ENCODE measurements at regions not wholly inside any gene's neighbourhood (a gene's known extent, or its start where the extent isn't known, plus 50 kb on each side); places are given as distances from the start of the nearest gene placed in this dataset.

DNA sequence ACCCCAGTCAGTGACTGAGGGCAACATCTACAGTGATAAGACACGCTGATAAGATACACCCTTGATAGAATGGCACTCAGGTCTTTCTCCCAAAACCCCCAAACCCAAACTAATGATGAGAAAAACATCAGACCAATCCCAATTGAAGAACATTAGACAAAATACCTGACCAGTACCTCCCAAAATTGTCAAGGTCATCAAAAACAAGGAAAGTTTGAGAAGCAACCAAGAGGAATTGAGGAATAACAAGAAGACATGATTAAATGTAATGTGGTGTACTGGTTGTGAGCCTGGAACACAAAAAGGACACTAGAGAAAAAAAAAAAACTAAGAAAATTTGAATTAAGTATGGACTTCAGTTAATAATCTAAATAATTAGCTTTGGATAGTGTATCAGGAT is 222.8 kb downstream of the GAS1 start:
- H3K4me3 ChIP-seq (ENCODE audit: low read length in 2 of 2), result no peak overlapping the region
- 90 to 99% methylated on average over 1 of the region's 1 CpG for WGBS, 2 donors
- no peak for ATAC-seq (ENCODE audit: low FRiP score)
- intact Hi-C loops (cut with DNase I), result no loop called here
- no peaks in the 10 kb centered on the region for H3K36me3 ChIP-seq (ENCODE audit: control insufficient read depth in 1 of 2, insufficient read depth in 2 of 2, low read length in 1 of 2)
- H3K9me3 ChIP-seq (ENCODE audit: control insufficient read depth, low read length), result no peaks in the 10 kb centered on the region
- DNase-seq, result no peak
- H3K27me3 ChIP-seq (ENCODE audit: control insufficient read depth in 1 of 2, insufficient read depth in 2 of 2, low read length in 1 of 2), result no peaks in the 10 kb centered on the region
- no peak overlapping the region for H3K27ac ChIP-seq (ENCODE audit: low read depth in 1 of 2, low read length in 2 of 2)
- peaks cover 6 to 10% of the 10 kb centered on the region in 2 donors for H3K4me1 ChIP-seq (ENCODE audit: control insufficient read depth in 1 of 2, insufficient read depth in 2 of 2, low read length in 2 of 2)

GRCh38 chr9:86723346-86723745 is 224.0 kb downstream of the GAS1 start:
- H3K27me3 ChIP-seq (ENCODE audit: control insufficient read depth in 1 of 2, insufficient read depth in 2 of 2, low read length in 1 of 2), result no peaks in the 10 kb centered on the region
- H3K4me1 ChIP-seq (ENCODE audit: control insufficient read depth in 1 of 2, insufficient read depth in 2 of 2, low read length in 2 of 2), result peaks cover 6 to 10% of the 10 kb centered on the region in 2 donors
- no peak overlapping the region for H3K4me3 ChIP-seq (ENCODE audit: low read length in 2 of 2)
- no peaks in the 10 kb centered on the region for H3K9me3 ChIP-seq (ENCODE audit: control insufficient read depth, low read length)
- WGBS, 2 donors, result 79 to 84% methylated on average over 3 of the region's 3 CpGs
- no peak for DNase-seq
- no peak for ATAC-seq (ENCODE audit: low FRiP score)
- H3K27ac ChIP-seq (ENCODE audit: low read depth in 1 of 2, low read length in 2 of 2), result no peak overlapping the region
- intact Hi-C loops (cut with DNase I), result no loop called here
- H3K36me3 ChIP-seq (ENCODE audit: control insufficient read depth in 1 of 2, insufficient read depth in 2 of 2, low read length in 1 of 2), result no peaks in the 10 kb centered on the region

- ATAC-seq (ENCODE audit: low FRiP score), result peak; percentile 34
- no peak for DNase-seq
- H3K4me1 ChIP-seq (ENCODE audit: control insufficient read depth in 1 of 2, insufficient read depth in 2 of 2, low read length in 2 of 2), result peaks cover 6 to 10% of the 10 kb centered on the region in 2 donors
- no peak overlapping the region for H3K4me3 ChIP-seq (ENCODE audit: low read length in 2 of 2)
- 64 to 65% methylated on average over 3 of the region's 3 CpGs for WGBS, 2 donors
- peak overlapping the region; percentile 93 to 96 for H3K27ac ChIP-seq (ENCODE audit: low read depth in 1 of 2, low read length in 2 of 2)
- intact Hi-C loops (cut with DNase I), result no loop called here
- H3K27me3 ChIP-seq (ENCODE audit: control insufficient read depth in 1 of 2, insufficient read depth in 2 of 2, low read length in 1 of 2), result no peaks in the 10 kb centered on the region
- no peaks in the 10 kb centered on the region for H3K36me3 ChIP-seq (ENCODE audit: control insufficient read depth in 1 of 2, insufficient read depth in 2 of 2, low read length in 1 of 2)
- H3K9me3 ChIP-seq (ENCODE audit: control insufficient read depth, low read length), result no peaks in the 10 kb centered on the region
Observed at GRCh38 chr9:86722706-86723075, 224.6 kb downstream of the GAS1 start.

GRCh38 chr9:86721843-86722705 is 225.2 kb downstream of the GAS1 start:
- H3K4me1 ChIP-seq (ENCODE audit: control insufficient read depth in 1 of 2, insufficient read depth in 2 of 2, low read length in 2 of 2), result peaks cover 6 to 10% of the 10 kb centered on the region in 2 donors
- peak; percentile 90 for ATAC-seq (ENCODE audit: low FRiP score)

GRCh38 chr9:86721226-86721781 is 226.0 kb downstream of the GAS1 start:
- ATAC-seq (ENCODE audit: low FRiP score), result peak; percentile 42
- Histone ChIP-seq H3K36me3 (ENCODE audit: control insufficient read depth in 1 of 2, insufficient read depth in 2 of 2, low read length in 1 of 2) (no peaks in the 10 kb centered on the region), H3K27me3 (ENCODE audit: control insufficient read depth in 1 of 2, insufficient read depth in 2 of 2, low read length in 1 of 2) (no peaks in the 10 kb centered on the region), H3K4me1 (ENCODE audit: control insufficient read depth in 1 of 2, insufficient read depth in 2 of 2, low read length in 2 of 2) (peaks cover 6 to 10% of the 10 kb centered on the region in 2 donors), H3K9me3 (ENCODE audit: control insufficient read depth, low read length) (no peaks in the 10 kb centered on the region), H3K27ac (ENCODE audit: low read depth in 1 of 2, low read length in 2 of 2) (peak overlapping the region; percentile 82 to 88), H3K4me3 (ENCODE audit: low read length in 2 of 2) (no peak overlapping the region)
- intact Hi-C loops (cut with DNase I), result no loop called here
- WGBS, 2 donors, result 4 to 5% methylated on average over 5 of the region's 5 CpGs
- no peak for DNase-seq

More at GRCh38 chr9:86721843-86722705, 225.2 kb downstream of the GAS1 start:
- DNase-seq, result peak; percentile 77
- no peaks in the 10 kb centered on the region for H3K27me3 ChIP-seq (ENCODE audit: control insufficient read depth in 1 of 2, insufficient read depth in 2 of 2, low read length in 1 of 2)
- peak overlapping the region; percentile 93 to 96 for H3K27ac ChIP-seq (ENCODE audit: low read depth in 1 of 2, low read length in 2 of 2)
- H3K9me3 ChIP-seq (ENCODE audit: control insufficient read depth, low read length), result no peaks in the 10 kb centered on the region
- intact Hi-C loops (cut with DNase I), result no loop called here
- no peaks in the 10 kb centered on the region for H3K36me3 ChIP-seq (ENCODE audit: control insufficient read depth in 1 of 2, insufficient read depth in 2 of 2, low read length in 1 of 2)
- WGBS, 2 donors, result 5 to 6% methylated on average over 5 of the region's 5 CpGs
- no peak overlapping the region for H3K4me3 ChIP-seq (ENCODE audit: low read length in 2 of 2)

GRCh38 chr9:86720639-86721225 is 226.6 kb downstream of the GAS1 start:
- Histone ChIP-seq H3K9me3 (ENCODE audit: control insufficient read depth, low read length) (no peaks in the 10 kb centered on the region), H3K27me3 (ENCODE audit: control insufficient read depth in 1 of 2, insufficient read depth in 2 of 2, low read length in 1 of 2) (no peaks in the 10 kb centered on the region), H3K36me3 (ENCODE audit: control insufficient read depth in 1 of 2, insufficient read depth in 2 of 2, low read length in 1 of 2) (no peaks in the 10 kb centered on the region), H3K27ac (ENCODE audit: low read depth in 1 of 2, low read length in 2 of 2) (peak overlapping the region; percentile 82 to 88), H3K4me1 (ENCODE audit: control insufficient read depth in 1 of 2, insufficient read depth in 2 of 2, low read length in 2 of 2) (peaks cover 6 to 10% of the 10 kb centered on the region in 2 donors), H3K4me3 (ENCODE audit: low read length in 2 of 2) (no peak overlapping the region)
- ATAC-seq (ENCODE audit: low FRiP score) (peak; percentile 42), DNase-seq (no peak)
- 97 to 98% methylated on average over 9 of the region's 9 CpGs for WGBS, 2 donors
- intact Hi-C loops (cut with DNase I), result no loop called here

- no peaks in the 10 kb centered on the region for H3K27me3 ChIP-seq (ENCODE audit: control insufficient read depth in 1 of 2, insufficient read depth in 2 of 2, low read length in 1 of 2)
- 20 to 23% methylated on average over 11 of the region's 11 CpGs for WGBS, 2 donors
- ATAC-seq (ENCODE audit: low FRiP score) (no peak), DNase-seq (no peak)
- no peak overlapping the region for H3K4me3 ChIP-seq (ENCODE audit: low read length in 2 of 2)
- H3K36me3 ChIP-seq (ENCODE audit: control insufficient read depth in 1 of 2, insufficient read depth in 2 of 2, low read length in 1 of 2), result no peaks in the 10 kb centered on the region
- intact Hi-C loops (cut with DNase I), result no loop called here
- no peaks in the 10 kb centered on the region for H3K9me3 ChIP-seq (ENCODE audit: control insufficient read depth, low read length)
- no peak overlapping the region for H3K27ac ChIP-seq (ENCODE audit: low read depth in 1 of 2, low read length in 2 of 2)
- peaks cover 6 to 10% of the 10 kb centered on the region in 2 donors for H3K4me1 ChIP-seq (ENCODE audit: control insufficient read depth in 1 of 2, insufficient read depth in 2 of 2, low read length in 2 of 2)
Observed at GRCh38 chr9:86718388-86719049, 228.8 kb downstream of the GAS1 start.

DNA sequence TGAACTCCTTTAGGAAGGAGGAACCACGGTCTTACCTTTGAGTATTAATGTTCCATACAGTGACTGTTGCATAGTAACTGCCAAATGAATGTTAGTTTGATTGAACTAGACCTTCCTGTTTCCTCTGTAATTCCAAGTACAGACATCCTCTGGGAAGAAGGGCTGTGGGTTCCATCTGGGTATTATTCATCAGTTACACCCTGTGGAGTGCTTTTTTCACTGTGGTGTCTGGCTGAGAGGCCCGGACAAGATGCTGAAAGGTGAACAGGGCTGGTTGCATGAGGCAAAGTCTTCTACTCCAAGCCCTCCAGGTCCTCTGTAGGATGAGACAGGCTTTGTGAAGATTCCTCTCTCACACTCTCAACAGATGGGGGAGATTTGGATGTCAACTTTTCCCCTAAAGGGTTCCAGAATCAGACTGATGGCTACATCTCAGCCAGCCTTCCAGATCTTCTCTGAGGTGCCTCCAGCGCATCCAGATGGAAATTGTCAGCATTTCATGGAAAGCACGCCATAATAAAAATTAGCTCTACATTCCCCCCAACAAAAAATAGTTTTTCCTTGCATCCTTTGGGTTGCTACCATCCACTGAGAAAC is 230.9 kb downstream of the GAS1 start:
- Histone ChIP-seq H3K4me3 (ENCODE audit: low read length in 2 of 2) (no peak overlapping the region), H3K4me1 (ENCODE audit: control insufficient read depth in 1 of 2, insufficient read depth in 2 of 2, low read length in 2 of 2) (peaks cover 0 to 2% of the 10 kb centered on the region in 2 donors), H3K27me3 (ENCODE audit: control insufficient read depth in 1 of 2, insufficient read depth in 2 of 2, low read length in 1 of 2) (no peaks in the 10 kb centered on the region), H3K36me3 (ENCODE audit: control insufficient read depth in 1 of 2, insufficient read depth in 2 of 2, low read length in 1 of 2) (no peaks in the 10 kb centered on the region), H3K9me3 (ENCODE audit: control insufficient read depth, low read length) (no peaks in the 10 kb centered on the region), H3K27ac (ENCODE audit: low read depth in 1 of 2, low read length in 2 of 2) (no peak overlapping the region)
- 95 to 97% methylated on average over 4 of the region's 4 CpGs for WGBS, 2 donors
- DNase-seq (no peak), ATAC-seq (ENCODE audit: low FRiP score) (no peak)
- intact Hi-C loops (cut with DNase I), result no loop called here
